G401 (cell line): ENCODE measurements at regions not wholly inside any gene's neighbourhood (a gene's known extent, or its start where the extent isn't known, plus 50 kb on each side); places are given as distances from the start of the nearest gene placed in this dataset.

Experiments used
- DNase-seq: peaks from one replicate; pipeline ENCODE4 v3.0.0-alpha.2; 2015; ENCODE audit warnings: low spot score
- in situ Hi-C: cut with HindIII; loops from 2 replicates; pipeline ENCODE4 v1.10.0; 2016; ENCODE audit warnings: low sequenced_read_pairs, mixed read lengths

DNA sequence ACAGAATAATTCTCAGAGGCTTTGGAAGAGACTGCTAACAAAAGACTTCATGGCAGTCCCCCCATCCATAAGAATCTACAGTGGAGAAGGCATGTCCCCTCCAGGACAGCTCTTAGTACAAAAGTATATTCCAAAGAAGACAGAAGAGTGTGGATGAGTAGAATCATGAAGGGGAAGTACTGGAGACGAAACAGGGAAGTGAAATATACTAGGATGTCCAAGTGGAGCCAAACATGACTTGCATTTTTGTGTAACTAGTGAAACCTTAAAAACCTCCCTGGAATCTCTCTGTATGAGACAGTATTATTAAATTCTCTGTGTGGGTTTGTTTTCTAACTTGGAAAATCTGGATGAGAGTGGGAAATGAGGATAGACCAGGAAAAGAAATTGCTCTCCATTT is 312.4 kb downstream of the RSL24D1 start:
- in situ Hi-C loops, result no loop called here
- DNase-seq, result no peak

DNA sequence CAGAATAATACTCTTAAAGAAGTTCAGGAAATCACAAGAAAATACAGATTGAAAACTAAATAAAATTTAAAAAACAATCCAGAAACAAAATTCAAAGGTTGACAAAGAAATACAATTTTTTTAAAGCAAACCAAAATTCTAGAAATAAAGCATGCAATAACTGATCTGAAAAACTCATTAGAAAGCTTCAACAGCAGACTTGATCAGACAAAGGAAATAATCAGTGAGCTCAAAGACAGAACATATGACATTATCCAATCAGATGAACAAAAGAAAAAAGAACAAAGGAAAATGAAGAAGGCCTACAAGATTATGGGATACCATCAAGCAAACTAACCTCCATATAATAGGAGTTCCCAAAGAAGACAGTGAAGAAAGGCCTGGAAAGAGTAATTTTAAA is 336.8 kb downstream of the RSL24D1 start:
- in situ Hi-C loops, result no loop called here
- no peak for DNase-seq

DNA sequence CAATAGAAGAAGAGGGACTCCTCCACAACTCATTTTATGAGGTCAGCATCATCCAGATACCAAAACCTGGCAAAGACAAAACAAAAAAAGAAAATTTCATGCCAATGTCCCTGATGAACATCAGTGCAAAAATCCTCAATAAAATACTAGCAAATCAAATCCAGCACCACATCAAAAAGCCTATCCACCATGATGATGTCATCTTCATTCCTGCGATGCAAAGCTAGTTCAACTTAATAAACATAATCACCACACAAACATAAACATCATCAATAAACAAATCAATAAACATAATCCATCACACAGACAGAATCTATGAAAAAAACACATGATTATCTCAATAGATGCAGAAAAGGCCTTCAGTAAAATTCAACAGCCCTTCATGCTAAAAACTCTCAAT is 342.1 kb downstream of the RSL24D1 start:
- in situ Hi-C loops, result no loop called here
- no peak for DNase-seq

DNA sequence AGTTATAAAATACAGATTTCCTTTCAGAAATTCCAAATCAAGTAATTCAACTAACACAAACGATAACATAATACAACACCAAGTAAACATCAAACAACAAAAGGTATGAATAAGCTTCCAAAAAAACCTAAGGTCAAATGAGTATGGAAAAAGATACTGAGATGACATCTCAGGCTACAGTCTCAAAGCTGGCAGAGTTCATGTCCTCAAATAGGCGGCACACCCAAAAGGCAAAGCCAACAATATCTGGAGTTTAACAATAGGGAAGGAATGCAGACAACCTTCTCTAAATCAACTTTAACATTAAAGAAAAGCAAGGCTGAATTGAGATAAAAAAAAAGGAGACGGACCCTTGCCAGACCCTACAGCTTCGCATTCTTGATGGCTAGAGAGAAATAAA is 346.6 kb downstream of the RSL24D1 start:
- in situ Hi-C loops, result no loop called here
- DNase-seq, result no peak

DNA sequence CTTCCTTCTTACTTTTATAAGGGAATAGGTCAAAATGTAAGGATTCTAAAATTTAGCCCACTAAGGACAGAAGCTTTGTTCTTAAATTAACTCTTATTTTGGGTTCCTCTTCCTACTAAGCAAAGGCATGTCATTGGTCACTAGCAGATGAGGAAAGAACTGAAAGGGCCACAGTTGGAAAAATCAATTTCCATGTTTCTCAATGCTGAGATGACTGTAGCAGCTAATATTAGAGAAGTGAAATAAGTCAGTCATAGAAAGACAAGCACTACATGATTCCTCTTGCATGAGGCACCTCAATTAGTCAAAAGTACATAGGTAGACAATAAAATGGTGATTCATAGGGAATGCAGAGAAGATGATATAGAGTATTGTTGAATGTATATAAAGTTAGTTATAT is 353.7 kb downstream of the RSL24D1 start:
- in situ Hi-C loops, result no loop called here
- no peak for DNase-seq

DNA sequence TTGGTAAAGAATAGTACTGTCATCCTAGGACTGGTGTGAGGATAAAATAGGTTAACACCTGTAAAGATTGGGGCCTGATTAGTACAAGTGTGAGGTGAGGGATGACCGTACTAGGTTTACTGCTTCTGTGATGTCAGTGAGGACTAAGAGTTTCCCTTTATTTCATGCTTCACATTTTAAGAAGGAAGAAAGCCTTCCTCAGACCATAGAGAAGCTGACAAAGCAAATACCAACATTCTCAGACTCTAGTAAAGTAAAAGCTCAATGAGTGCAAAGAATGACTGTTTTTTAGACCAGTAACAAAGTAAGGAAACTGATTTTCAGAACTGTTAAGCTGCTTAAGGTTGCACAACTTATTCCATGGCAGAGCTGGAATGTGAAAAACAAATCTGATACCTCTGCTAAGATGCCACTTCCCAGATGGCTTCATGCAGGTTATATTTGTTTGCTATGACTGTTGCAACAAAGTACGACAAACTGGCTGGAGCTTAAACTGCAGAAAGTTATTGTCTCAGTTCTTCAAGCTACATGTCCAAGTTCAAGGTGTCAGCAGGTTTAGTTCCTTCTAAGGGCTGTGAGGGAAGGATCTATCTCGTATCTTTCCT is 354.9 kb downstream of the RSL24D1 start:
- DNase-seq, result no peak
- in situ Hi-C loops, result no loop called here

DNA sequence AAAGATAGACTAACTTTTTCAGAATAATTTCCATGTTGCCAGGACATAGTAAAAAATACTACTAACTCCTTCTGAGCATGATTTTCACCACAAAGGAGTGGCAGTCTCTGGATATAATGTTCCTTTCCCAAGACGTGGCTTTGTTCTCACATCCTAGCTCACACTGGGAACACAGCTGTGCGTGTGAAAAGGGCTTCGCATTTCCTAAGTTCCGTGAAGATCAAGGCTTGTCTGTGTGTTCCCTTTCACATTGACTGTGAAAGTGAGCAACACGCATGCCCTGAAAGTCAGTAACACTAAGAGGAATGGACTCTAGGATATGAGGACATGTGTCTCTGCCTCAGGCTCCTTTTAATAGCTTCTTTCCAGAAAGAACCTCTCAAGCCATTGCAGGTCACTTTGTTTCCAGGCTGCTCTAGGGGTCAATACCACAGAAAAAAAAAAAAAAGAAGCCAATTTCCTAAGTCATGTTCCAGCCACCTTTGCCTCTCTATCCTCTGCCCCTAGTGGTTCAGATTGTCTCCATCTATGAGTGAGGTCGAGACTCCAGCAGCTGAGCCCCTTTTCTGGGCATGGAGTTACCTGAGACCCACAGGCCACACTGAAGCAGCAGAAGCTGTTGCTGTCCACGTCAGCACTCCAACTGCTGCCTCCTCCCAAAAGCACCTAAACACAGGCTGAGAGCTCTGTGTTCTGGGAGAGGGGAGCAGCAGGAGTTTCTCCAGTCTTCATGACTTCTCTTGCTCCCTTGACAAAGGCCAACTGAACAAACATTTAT is 355.9 kb downstream of the RSL24D1 start:
- in situ Hi-C loops, result no loop called here
- DNase-seq, result no peak

DNA sequence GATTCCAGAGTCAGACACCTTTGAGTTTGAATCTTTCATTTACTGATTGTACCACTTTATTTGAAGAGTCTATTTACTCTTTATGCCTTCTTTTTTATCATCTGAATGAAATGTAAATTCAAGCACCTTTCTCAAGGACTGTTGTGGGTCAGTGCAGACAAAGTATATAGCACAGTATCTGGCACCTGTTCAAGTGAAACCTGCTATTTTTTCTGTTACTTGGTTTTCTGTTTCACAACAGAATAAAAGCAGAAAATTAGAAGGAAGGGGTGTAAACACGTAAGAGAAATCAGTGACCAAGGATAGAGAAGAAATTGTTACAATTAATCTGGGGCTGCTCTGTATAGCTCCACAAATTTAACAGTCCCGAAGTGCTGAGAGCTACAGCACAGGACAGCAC is 357.4 kb downstream of the RSL24D1 start:
- no peak for DNase-seq
- in situ Hi-C loops, result no loop called here

DNA sequence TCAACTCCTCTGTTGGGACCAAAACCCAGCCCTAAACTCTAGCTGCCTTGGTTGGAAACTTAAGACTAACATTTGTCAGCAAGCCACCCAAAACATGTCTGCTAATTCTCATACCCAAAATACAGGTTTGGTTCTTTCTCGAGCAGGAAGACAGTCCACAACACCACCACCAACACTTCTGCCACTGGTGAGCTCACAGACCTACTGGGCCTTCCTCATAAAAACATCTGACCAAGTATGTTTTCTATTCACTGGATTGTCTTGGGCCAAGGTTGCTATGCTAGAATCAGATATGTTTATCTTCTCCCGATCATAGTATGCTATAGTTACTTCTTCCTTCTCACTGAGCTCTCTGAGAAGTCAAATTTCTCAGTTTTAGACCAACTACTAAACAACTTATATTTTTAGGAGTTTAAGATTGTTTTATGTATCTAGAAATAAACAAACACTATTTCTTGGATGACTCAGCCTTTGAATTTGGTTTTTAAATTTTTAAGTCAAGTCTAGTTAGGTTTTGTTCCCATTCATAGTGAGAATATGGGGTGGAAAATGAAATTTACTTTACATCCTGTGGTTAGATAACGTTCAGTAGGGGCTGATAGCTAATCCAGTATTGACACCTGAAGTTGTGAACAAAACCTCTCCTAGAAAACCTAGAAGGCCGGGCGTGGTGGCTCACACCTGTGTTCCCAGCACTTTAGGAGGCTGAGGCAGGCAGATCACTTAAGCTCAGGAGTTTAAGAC is 360.5 kb downstream of the RSL24D1 start:
- in situ Hi-C loops, result no loop called here
- no peak for DNase-seq

DNA sequence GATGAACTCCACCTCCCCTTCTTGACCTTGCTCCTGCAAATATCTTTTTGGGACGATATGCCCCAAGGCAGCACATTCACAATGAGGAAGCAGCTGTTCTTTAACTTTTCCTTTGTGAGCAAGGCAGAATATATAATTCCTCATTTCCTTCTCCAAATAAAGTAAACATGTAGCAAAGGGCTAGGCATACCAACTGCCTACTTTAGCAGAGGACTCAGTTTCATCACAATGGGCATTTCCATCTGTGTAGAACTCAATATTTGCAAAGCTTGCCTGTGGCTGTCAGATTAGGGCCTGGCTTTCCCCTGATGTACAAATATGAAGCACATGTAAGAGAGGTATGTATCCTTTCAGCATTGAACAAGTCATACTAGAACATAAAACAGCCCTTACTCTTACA is 366.9 kb downstream of the RSL24D1 start:
- no peak for DNase-seq
- in situ Hi-C loops, result no loop called here

DNA sequence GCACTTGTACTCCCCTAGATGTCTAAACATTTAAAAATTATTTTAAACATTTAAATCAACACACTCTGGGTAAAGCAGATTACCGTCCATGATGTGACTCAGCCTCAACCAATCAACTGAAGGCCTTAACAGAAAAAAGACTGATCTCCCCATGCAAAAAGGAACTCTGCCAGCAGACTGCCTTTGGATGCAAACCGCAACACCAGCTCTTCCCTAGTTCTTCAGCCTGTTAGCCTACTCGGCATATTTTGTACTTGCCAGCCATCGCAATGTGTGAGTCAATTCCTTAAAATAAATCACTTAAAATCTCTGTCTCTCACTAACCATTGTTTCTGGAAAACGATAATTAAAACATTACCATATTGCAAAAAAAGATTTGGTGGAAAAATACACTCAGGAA is 375.9 kb downstream of the RSL24D1 start:
- no peak for DNase-seq
- in situ Hi-C loops, result no loop called here

DNA sequence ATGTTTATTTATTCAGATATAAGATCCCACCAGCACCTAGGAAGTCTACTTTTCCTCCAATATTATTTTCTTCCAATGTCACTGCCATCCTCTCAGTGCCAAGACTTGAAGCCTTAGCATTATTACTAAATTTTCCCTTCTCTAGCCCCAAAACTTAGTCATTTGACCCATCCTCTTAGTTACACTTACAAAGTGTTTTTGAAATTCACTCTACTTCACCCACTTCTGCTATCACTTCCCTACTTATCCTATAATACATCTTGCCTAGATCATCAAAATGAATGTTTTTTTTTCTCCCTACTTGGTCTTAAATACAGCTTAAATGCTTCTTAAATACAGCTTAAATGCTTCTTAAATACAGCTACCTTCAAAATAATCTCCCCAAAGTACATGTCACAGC is 376.6 kb downstream of the RSL24D1 start:
- in situ Hi-C loops, result no loop called here
- DNase-seq, result no peak

DNA sequence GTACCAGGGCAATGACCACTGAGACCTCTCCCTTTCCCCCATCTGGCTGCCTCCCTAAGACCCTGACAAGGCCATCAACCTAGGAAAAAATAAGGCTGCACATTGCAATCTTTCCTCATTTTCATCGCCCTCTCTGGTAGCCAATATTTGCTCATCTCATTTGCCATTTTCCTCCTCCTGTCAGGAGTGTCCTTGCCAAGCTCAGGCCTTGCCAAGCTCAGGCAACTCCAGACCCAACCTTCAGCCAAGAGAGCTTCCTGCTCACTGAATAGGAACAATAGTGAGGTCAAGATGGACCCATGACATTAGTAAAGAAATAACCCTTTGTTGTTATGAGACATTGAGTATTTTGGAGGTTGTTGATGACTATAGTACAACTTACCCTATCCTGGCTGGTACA is 380.3 kb downstream of the RSL24D1 start:
- in situ Hi-C loops, result no loop called here
- DNase-seq, result peak; percentile 96

DNA sequence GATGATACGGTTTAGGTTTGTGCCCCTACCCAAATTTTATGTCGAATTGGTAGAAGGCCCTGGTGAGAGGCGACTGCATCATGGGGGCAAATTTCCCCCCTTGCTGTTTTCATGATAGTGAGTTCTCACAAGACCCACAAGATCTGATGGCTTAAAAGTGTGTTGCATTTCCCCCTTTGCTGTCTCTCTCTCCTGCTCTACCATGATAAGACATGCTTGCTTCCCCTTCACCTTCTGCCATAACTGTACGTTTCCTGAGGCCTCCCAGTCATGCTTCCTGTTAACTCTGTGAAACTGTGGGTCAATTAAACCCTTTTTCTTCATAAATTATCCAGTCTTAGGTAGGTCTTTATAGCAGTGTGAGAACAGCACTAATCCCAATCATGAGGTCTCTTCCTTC is 381.2 kb downstream of the RSL24D1 start:
- in situ Hi-C loops, result no loop called here
- no peak for DNase-seq

DNA sequence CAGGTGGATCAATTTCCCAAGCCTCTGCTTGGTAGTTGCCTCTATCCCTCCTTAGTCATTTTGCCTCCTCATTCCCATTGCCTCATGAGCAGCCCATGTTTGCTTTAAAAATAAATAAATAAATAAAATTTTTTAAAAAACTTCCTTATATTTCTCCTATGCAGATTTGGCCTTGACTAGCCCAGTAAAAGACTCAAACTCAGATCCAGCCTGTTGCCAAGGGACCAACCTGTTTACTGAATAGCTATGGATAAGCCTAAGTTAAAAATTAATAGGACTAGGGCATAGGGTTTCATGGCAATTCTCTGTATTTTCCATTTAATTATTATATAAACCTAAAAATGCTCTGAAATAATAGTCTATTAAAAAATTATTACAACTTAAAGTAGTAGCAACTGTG is 384.4 kb downstream of the RSL24D1 start:
- in situ Hi-C loops, result no loop called here
- DNase-seq, result no peak

DNA sequence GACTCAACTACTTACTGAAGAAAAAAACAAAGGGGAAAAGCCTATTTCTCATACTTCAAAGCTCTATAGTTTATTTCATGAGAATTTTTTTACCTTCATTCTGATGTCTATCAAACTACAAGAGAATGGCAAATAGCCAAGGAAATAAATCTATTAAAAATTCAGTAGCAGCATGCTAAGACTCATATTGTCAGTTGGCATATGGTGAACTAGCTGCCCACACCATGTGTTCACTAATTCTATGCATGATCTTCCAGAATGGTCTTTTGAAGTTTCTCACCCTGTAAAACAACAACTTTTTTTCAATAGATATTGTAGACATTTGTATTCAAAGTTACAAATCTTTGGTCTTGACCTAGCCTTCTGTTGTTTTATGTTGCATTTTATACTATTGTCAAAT is 386.2 kb downstream of the RSL24D1 start:
- peak; percentile 65 for DNase-seq
- in situ Hi-C loops, result no loop called here

DNA sequence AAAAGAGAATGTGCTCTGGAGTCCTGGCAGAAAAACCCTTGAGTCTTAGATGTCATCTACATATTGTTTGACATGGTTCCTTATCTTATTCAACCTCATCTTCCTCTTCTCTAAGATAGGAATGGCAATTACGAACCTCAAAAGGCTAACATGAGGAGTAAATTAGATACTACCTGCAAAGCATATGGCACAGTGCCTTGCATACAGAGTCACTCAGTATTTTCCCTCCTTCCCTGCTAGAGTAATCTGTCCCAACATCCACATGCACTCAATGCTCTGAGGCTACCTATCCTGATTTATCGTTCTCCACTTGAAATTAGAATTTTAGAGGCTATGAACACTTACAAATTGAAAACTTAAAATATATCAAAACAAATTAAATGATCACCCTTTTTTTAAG is 386.7 kb downstream of the RSL24D1 start:
- in situ Hi-C loops, result no loop called here
- DNase-seq, result peak; percentile 67

DNA sequence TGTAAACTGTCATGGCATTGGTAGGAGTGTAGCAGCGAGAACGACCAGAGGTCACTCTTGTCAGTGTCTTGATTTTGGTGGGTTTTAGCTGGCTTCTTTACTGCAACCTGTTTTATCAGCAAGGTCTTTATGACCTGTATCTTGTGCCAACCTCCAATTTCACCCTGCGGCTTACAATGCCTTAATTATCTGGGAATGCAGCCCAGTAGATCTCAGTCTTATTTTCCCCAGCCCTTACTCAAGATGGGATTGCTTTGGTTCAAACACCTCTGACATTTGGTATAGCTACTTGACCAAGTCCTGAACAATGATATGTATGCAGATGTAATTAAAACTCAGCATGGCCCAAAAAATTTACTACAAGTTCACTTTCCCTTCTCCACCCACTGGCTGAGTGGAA is 388.4 kb downstream of the RSL24D1 start:
- in situ Hi-C loops, result no loop called here
- peak; percentile 61 for DNase-seq

DNA sequence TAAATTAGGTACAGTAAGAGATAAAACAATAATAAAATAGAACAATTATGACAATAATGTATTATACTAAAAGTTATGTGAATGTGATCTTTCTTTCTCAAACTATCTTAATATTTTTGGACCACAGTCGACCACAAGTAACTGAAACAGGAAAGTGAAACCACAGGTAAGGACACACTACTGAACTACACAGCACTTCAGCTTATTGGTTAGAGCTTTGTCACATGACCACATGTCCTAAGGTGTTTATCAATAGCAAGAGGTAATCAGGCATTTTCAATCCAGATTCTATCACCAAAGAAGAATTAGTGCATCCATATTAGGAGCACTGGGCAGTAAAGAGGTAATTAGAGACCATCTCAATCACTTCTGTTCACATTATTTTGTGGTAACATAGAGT is 392.8 kb downstream of the RSL24D1 start:
- DNase-seq, result no peak
- in situ Hi-C loops, result no loop called here

DNA sequence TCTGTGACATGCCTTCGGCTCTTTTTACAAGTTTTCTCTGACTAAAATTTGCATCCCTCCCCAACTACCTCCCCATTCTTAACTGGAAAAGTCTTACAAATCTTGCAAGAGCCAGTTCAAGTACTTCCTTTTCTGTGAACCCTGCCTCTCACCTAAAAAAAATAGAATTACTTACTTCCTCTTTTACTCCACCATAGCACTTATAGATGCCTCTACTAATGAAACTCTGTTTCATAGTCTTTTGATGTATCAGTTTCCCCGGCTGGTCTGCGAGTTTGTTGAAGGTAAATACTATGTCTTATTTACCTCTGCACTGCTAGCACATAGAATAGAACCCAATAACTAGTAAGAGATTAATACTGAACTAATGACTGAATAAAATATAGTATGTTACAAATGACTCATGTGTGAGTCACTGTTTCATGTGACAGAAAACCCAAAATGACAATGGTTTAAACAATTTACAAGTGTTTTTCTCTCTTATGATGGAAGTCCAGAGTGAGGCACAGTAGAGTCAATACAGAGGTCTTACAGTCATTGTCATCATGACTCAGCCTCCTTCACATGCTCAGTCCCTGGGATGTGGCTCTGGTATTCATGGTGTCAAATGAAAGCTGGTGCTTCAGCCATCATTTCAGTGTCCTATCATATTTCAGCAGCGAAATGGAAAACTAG is 393.5 kb downstream of the RSL24D1 start:
- in situ Hi-C loops, result no loop called here
- DNase-seq, result no peak
